HL-60 (cell line): ENCODE measurements at regions not wholly inside any gene's neighbourhood (a gene's known extent, or its start where the extent isn't known, plus 50 kb on each side); places are given as distances from the start of the nearest gene placed in this dataset.

Source experiments
- DNase-seq, 2 experiments: peaks; one replicate each; pipeline ENCODE4 v3.0.0-alpha.2; 2010 to 2020; ENCODE audit warnings: low read depth in 1 of 2, low spot score in 1 of 2
- H3K27ac ChIP-seq: fragments of 250-450 bp; sonication (Bioruptor Pico); replicated peaks from 2 replicates; pipeline ENCODE4 v1.5.1; 2020; ENCODE audit warnings: mild to moderate bottlenecking, moderate library complexity
- H3K27me3 ChIP-seq: fragments of 250-450 bp; sonication (Bioruptor Pico); 2 replicates; pipeline ENCODE4 v1.5.1; 2021; ENCODE audit warnings: mild to moderate bottlenecking, moderate library complexity; ENCODE audit not compliant: insufficient read depth, poor library complexity, severe bottlenecking
- H3K4me3 ChIP-seq: replicated peaks from 2 replicates; pipeline ENCODE4 v1.5.1; 2011; ENCODE audit warnings: mild to moderate bottlenecking, control low read depth, low read length; ENCODE audit not compliant: insufficient read depth
- CTCF ChIP-seq: IDR thresholded peaks from one replicate; pipeline ENCODE4 v1.5.1; 2011; ENCODE audit warnings: low read length, control low read depth, inconsistent platforms; ENCODE audit not compliant: insufficient read depth
- GABPA ChIP-seq: IDR thresholded peaks from 2 replicates; pipeline ENCODE4 v1.6.1; 2012; ENCODE audit warnings: low read depth
- POLR2AphosphoS5 ChIP-seq: IDR thresholded peaks from 2 replicates; pipeline ENCODE4 v1.6.1; 2012; ENCODE audit warnings: low read depth
- SPI1 ChIP-seq: IDR thresholded peaks from 2 replicates; pipeline ENCODE4 v1.6.1; 2012; ENCODE audit warnings: low read depth, mild to moderate bottlenecking, borderline replicate concordance
- TF ChIP-seq, protein P1 (sequence below): IDR thresholded peaks from 2 replicates; pipeline ENCODE4 v1.6.1; 2012; ENCODE audit warnings: low read depth; ENCODE audit not compliant: insufficient replicate concordance

DNA sequence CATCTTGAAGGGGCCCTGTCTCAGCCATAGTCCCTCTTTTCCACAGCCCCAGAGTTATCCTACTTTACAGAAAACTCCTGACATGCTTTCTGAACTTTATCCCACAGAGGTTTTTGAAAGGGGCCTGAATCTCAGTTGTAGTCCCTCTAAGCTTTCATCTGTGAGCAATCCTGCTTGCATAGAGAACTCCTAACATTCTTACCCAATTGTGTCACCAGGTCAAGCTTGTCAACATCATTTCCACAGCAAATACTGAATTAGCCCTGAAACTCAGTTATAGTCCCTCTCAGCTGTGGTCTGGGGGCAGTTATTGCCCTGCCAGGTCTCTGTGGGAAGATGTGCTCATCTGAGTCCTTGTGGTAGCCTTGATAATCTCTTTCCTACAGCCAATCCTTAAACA, 2190.3 kb upstream of the PCDH20 start:
- no peak overlapping the region for H3K27ac ChIP-seq
- no peak for TF ChIP-seq CTCF
- no peak for TF ChIP-seq GABPA
- TF ChIP-seq, protein P1, sequence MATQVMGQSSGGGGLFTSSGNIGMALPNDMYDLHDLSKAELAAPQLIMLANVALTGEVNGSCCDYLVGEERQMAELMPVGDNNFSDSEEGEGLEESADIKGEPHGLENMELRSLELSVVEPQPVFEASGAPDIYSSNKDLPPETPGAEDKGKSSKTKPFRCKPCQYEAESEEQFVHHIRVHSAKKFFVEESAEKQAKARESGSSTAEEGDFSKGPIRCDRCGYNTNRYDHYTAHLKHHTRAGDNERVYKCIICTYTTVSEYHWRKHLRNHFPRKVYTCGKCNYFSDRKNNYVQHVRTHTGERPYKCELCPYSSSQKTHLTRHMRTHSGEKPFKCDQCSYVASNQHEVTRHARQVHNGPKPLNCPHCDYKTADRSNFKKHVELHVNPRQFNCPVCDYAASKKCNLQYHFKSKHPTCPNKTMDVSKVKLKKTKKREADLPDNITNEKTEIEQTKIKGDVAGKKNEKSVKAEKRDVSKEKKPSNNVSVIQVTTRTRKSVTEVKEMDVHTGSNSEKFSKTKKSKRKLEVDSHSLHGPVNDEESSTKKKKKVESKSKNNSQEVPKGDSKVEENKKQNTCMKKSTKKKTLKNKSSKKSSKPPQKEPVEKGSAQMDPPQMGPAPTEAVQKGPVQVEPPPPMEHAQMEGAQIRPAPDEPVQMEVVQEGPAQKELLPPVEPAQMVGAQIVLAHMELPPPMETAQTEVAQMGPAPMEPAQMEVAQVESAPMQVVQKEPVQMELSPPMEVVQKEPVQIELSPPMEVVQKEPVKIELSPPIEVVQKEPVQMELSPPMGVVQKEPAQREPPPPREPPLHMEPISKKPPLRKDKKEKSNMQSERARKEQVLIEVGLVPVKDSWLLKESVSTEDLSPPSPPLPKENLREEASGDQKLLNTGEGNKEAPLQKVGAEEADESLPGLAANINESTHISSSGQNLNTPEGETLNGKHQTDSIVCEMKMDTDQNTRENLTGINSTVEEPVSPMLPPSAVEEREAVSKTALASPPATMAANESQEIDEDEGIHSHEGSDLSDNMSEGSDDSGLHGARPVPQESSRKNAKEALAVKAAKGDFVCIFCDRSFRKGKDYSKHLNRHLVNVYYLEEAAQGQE, result no peak
- no peak for TF ChIP-seq SPI1
- no peak for TF ChIP-seq POLR2AphosphoS5
- no peak for DNase-seq
- no peaks in the 10 kb centered on the region for H3K27me3 ChIP-seq
- no peak overlapping the region for H3K4me3 ChIP-seq

GRCh38 chr13:63605403-63605802, 2189.8 kb upstream of the PCDH20 start:
- H3K27ac ChIP-seq, result no peak overlapping the region
- no peaks in the 10 kb centered on the region for H3K27me3 ChIP-seq
- DNase-seq, result no peak
- H3K4me3 ChIP-seq, result no peak overlapping the region
- TF ChIP-seq GABPA (no peak), CTCF (no peak), POLR2AphosphoS5 (no peak)
- TF ChIP-seq, protein P1, result no peak

GRCh38 chr13:63595811-63596210, 2180.2 kb upstream of the PCDH20 start:
- TF ChIP-seq, protein P1, result no peak
- TF ChIP-seq SPI1 (no peak), GABPA (no peak), CTCF (no peak), POLR2AphosphoS5 (no peak)
- Histone ChIP-seq H3K4me3 (no peak overlapping the region), H3K27me3 (no peaks in the 10 kb centered on the region), H3K27ac (no peak overlapping the region)
- no peak for DNase-seq
